HG02588 (cell line): ENCODE measurements at regions not wholly inside any gene's neighbourhood (a gene's known extent, or its start where the extent isn't known, plus 50 kb on each side); places are given as distances from the start of the nearest gene placed in this dataset.
"Not testable (repeated sequence)": the region's sequence is repeated elsewhere in the genome, so short reads cannot be mapped to it uniquely, and the experiment has no call there.

Experiments used
- ATAC-seq: cut with Tn5 transposase; IDR thresholded peaks from one replicate; pipeline ENCODE4 v1.9.1; 2021; ENCODE audit warnings: mild to moderate bottlenecking, moderate library complexity; ENCODE audit not compliant: unreplicated experiment

DNA sequence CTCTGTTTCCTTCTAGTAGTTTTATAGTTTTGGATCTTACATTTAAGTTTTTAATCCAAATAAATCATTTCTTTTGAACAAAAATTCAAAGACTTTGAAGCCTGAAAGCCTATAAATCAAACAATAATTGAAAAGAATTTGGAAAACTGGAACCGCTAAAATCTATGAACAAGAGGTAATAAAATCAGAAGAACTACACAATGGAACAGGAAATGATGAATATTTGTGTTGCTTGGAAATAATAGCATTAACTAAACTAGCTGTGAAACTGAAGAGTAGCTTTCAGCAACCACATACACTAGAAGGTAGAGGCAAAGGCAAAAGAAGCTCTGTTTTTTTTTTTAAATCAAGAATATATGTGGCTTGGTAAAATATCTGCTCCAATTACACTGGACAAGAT lies 147.9 kb upstream of the ABI3BP start:
- no peak for ATAC-seq

DNA sequence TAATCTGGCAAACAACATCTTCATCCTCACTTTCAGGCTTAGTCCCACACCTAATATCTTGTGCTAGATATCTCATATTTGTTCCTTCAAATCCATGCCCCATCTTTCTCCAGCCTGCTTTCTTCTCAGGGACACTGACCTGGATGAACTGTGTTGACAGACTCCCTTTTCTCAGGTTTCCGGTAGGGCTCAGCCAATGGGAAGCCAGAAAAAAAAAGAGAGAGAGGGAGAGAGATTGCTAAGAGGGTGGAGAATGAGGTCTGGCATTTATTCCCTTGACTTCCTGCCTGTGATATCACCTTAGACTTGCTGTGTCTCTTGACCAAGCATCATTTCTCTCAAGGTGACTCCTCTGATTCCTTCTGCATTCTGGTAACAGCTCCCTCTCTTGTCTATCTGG lies 145.6 kb upstream of the ABI3BP start:
- ATAC-seq = no peak

DNA sequence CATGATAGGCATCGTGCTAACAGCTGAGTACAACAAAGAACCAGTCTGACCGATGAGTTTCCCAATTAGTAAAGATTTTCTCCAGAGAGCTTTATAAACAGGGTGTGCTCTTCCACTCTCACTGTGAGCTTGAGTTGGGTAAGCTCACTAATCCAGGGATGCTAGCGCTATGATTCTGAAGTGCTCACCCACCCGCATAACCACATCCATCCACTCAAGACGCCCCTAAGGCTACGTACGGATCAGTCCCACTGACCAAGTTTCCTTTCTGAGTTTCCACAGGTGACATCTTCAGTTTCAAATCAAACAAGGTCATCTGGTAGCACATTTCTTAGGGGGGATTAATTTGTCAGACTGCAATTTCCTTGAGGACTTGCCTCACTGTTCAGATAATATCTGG lies 141.1 kb upstream of the ABI3BP start:
- no peak for ATAC-seq

DNA sequence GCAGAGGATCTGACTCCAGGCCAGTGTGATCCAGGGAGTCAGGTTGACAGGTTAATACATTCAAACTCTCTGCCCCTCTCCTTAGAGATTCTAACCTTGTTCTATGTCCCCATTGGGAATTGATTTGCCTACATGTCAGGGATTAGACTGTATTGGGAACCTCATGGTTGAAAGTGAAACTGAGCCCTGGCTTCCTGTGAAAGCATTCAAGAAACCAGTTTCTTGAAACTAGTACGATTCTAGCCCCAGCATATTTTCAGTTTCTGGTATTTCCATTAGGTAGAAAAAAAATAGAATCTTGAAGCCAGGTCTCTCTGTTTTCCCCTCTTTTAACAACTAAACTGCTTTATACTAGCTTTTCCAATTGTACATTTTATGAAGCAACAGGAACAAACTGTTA lies 140.4 kb upstream of the ABI3BP start:
- no peak for ATAC-seq

DNA sequence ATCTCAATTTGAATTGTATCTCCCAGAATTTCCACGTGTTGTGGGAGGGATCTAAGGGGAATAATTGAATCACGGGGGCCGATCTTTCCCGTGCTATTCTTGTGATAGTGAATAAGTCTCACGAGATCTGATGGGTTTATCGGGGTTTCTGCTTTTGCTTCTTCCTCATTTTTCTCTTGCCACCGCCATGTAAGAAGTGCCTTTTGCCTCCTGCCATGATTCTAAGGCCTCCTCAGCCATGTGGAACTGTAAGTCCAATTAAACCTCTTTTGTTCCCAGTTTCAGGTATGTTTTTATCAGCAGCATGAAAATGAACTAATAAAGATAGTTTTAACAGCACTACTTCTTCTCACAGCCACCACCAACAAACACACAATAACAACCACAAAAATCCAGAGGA lies 140.0 kb upstream of the ABI3BP start:
- ATAC-seq = not testable (repeated sequence)

DNA sequence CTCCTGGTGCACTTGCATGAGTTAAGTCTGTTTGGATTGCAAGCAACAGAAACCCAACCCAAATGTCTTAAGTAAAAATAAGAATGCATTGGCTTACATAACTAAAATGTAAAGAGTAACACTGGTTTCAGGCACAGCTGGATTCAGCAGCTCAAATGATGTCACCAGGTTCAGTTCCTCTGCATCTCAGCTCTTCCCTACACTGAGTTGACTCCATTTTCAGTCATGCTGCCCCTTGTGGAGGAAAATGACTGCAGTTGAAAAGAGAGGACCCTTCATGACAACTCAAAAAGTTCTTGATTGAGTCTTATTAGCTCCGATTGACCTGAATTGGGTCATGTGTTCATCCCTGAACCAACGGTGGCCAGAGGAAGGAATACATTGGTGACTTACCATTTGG lies 138.5 kb upstream of the ABI3BP start:
- ATAC-seq = no peak

DNA sequence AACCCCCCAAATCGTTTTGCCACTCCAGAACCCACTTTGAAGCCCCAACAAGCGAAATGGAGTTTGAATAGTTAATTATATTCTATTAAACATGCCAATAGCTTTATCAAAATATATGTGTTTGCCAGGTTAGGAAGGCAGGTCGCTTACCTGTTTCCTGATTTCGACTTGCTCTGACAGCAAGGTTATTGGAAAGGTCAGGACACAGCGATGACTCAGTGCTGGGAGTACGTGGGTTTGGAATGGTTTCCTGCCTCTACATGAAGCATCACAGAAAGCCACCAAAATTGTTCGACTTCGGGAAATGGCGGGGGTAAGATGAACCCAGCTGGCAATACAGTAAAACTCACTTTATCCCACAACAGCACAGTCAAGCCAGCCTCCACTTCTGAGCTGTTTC lies 135.6 kb upstream of the ABI3BP start:
- no peak for ATAC-seq

DNA sequence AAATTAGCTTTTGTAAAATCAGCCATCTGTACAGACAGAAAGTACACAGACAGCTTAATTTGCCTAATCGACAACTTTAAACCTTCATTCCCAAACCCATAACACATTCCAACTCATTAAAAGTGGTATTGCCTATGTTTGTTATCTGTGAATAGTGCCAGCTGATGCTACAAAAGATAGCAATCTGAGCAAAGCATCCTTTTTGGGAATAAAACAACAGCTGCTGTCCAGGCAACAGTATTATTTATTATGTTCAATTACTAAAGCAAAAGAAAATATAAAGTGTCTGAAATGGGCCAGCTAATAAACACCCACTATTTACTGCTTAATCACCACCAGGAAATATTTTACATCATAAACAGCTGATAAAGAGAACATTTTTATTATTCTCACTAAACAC lies 134.8 kb upstream of the ABI3BP start:
- ATAC-seq = no peak

DNA sequence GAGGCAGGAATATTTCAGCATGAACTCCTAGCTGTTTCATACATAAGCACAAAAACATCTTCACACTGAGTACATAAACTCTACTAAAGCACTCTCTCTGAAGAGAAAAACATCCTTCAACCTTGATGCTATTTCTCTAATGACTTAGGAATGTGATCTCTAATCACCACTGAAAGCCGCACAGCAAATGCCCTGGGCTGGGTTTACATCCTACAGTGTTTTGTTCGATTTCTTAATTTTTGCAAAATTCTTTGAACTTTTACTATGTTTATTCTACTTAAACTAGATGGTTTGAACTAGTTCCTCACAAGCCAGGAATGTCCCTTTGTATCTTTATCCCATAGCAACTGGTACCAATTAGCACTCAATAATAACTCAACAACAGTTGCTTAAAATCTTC lies 130.9 kb upstream of the ABI3BP start:
- no peak for ATAC-seq

DNA sequence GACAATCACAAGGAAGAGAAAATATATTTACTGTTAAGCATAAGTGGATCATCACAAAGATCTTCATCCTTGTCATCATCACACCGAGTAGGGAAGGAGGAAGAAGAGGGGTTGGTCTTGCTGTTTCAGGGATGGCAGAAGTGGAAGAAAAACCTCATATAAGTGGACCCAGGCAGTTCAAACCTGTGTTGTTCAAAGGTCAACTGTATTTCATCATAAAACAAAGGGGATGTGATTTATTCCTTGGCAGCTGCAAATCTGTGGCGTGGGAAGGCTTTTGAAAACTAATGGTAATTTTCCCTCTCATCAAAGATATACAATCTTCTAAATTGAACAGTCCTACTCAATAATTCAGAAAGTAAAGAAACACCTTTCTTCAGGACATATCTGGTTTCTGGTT lies 129.9 kb upstream of the ABI3BP start:
- no peak for ATAC-seq

DNA sequence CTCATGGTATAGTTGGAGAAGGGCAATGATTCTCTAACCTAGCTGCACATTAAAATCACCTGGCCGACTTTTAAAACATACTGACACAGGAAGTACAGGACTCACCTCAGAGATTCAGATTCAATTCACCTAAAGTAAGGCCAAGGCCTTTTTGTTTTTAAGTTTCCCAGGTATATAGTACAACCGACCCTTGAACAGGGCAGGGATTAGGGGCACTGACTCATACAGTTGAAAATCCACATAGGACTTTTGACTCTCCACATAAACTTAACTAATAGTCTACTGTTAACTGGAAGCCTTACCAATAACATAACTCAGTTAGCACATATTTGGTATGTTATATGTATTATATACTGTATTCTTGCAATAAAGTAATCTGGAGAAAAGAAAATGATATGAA lies 129.5 kb upstream of the ABI3BP start:
- no peak for ATAC-seq

DNA sequence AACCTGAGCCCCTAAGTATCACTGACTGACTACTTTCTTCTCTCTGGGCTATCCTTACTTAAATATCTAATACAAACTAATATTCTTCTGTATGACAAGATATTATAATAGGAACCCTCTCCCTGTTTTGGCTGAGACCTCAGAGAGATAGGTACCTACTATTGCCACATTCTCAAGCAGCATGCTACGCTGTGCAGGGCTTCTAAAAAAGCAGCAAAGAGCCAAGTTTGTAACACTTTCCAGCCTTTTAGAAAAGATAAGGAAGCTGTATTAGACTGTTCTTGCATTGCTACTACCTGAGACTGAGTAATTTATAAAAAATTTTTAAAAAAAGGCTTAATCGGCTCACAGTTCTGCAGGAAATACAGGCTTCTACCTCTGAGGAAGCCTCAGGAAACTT lies 126.8 kb upstream of the ABI3BP start:
- no peak for ATAC-seq

DNA sequence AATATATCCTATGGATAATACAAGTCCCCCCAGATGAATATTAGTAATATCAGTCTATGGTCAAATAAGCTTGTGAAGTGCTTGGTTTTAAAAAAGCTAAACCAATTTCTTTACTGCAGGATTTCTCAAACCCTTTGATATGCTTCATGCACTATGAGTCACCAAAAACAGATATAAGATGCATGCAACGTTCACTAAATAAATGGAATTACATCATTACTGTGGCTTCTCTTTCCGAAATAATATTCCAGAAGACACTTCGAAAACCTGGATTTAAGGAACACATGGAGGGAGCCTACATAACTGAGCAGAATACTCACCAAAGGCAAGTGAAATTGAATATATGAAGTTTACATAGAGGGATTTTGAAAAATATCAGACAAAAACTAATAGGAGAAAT lies 126.3 kb upstream of the ABI3BP start:
- no peak for ATAC-seq

DNA sequence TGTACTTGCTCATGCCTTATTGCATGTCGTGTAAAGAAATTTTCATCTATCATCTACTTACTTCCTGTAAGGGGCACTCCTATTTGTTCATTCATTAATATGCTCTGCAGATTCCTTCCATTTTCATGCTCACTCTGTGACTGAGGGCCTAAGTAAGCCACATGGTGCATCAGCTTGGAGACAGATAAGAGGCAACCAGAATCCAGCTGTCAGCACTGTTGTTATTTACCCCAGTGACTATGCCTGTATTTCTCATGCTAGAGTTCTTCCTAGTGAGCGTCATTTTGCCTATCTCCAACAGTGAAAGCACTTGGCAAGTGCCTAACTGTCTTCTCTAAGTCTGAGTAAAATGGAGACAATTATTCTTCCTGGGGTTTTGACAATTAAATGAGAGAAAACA lies 124.8 kb upstream of the ABI3BP start:
- no peak for ATAC-seq

DNA sequence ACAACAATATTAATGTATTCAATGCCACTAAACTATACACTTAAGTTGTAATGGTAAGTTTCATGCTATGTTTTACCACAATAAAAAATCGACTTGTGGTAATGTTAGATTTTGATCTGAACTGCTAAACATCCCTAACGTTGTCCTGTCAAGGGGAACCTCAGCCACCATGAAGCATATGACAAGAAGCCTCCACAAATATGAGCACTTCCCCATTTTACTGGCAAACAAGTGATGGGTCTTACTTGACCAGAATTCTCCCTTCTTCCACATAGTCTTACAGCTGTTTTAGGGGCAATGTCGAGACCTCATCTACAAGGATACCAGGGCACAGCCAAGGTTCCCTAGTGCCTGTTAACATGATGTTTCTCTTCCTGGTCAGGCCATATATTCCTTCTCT lies 124.2 kb upstream of the ABI3BP start:
- ATAC-seq = no peak

DNA sequence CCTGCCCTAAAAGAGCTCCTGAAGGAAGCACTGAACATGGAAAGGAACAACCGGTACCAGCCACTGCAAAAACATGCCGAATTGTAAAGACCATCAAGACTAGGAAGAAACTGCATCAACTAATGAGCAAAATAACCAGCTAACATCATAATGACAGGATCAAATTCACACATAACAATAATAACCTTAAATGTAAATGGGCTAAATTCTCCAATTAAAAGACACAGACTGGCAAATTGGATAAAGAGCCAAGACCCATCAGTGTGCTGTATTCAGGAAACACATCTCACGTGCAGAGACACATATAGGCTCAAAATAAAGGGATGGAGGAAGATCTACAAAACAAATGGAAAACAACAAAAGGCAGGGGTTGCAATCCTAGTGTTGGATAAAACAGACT lies 117.1 kb upstream of the ABI3BP start:
- ATAC-seq = not testable (repeated sequence)

DNA sequence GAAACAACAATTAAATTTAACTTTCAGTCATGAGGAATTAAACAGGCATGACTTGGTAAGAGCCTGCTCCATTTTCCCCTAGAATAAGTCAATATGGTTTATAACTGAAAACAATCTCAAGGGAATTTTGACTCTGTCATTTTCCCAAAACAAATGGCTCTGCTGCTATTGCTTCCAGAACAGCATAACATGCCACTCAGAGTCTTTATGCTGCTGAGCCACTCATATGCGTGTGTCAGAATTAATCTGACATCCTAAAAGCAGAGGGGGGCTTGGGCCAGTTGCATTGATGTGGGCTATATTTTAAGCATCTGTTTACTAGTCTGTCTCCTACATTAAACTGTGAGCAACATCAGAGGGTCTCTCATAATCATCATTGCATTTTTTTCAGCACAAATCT lies 111.1 kb upstream of the ABI3BP start:
- ATAC-seq = no peak

DNA sequence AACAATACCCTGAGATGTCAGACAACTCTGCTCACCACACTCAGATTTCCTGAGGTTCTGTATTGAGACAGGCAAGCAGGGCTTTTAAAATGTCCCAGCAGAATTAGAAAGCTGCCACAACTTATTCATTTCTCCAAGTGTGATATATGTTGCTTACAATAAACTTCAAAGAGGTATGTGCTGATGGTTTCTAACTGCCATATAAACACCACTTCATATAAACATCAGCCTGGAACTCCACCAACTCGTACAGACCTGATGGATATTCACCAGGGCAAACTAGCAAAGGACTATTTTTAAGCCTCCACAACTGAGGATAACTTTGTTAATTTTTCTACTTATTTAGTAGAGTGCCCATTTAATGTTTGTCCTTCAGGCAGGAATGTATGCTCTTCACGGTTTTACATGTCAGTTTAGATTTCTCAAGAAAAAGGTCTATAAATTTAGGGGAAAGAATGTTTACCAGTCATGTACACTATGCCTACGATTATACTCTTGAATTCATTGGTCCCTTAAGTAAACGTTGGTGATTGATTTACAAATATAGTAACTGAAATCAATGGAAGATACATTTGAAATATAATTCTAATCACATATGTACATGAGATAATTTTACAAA lies 109.6 kb upstream of the ABI3BP start:
- no peak for ATAC-seq

DNA sequence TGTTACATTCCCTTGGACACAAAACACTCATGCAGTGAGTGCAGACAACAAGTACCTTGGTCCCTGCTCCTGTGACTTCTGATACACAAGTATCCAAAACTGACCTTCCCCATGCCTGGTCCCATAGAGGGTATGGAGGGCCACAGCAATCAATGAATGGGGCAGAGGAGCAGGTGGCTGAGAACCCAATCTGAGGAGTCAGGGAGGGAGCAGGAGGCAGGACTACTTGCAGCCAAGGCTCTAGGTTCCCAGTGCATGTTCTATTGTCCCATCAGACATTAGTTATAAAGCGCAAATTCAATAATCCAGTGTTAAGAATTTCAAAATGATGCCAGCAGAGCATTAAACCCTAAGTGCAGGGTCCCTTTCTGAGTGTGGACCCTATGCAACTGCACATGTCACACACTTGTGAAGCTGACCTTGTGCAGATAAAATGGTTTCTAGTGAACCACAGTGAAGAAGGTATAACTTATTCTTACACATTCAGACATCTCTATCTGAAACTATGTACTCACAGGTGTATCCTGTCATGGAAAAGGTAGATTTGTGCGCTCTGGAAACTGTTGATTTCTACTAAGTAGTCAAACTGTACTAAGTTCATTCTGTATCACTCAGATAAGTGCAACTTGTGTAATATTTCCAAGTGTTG lies 107.3 kb upstream of the ABI3BP start:
- ATAC-seq = no peak

DNA sequence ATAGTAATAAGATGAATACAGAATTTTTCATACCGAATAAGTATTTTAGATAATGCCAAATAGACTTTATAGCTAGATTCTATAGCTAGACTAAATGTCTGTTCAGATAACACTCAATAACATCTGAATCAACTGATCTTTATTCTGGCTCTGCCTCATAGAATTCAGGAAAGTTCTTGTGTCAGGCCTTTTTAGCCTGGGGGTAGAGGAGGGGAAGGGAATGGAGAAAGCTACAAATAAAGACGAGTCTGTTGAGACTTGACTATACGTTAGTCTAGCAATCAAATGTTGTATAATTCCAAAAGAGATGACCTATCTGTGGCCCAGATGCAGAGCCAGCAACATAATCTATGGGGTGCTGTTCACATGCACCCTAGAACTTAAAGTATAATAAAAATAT lies 106.6 kb upstream of the ABI3BP start:
- no peak for ATAC-seq

DNA sequence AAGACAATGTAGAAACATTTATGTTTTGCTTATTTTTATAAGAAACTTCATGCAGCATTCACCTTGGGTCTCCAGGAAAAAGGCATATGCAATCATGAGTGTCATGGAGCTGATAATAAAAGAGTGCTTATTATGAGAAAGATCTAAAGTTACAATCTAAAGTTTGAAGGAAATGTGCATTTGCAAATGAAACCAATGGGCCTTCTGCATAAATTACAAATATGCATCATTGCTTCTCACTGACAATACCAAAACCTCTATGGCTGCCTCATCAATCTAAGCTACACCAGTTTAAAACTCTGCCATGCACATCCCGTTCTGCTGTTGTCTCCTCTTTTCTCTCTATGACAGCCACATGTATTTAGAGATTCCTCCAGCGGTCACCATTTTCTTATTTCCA lies 103.2 kb upstream of the ABI3BP start:
- no peak for ATAC-seq

DNA sequence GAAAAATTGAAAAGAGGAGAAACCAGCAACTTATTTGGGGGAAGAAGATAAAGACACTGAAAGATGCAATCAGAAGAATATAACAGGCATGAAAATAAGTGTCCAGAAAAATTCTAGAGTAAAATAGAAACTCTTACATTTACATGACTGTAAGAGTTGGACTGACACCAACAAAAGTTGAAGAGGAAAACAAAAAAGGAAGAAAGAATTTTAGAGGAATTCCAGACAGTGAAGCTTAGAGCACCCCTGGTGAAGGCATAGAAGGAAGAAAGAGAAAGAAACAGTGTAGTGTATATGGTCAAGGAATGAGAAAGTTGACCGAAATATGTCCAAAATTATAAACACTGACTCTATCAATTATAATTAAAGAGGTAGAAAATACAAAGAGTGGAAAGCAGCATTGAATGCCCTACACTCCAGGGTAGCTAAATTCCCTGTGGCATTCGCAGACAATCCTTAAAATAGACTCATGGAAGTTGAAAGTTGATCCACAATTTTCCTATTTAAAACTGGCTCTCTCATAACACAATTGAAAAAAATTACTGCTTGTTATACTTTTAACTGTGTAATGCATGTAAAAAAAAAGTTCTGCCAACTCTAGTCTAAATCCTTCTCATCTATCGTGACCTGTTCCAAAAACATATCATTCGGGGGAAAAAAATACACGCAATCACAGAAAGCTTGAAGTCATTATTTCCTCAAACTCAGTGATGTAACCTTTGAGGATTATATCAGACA lies 102.6 kb upstream of the ABI3BP start:
- ATAC-seq = no peak

DNA sequence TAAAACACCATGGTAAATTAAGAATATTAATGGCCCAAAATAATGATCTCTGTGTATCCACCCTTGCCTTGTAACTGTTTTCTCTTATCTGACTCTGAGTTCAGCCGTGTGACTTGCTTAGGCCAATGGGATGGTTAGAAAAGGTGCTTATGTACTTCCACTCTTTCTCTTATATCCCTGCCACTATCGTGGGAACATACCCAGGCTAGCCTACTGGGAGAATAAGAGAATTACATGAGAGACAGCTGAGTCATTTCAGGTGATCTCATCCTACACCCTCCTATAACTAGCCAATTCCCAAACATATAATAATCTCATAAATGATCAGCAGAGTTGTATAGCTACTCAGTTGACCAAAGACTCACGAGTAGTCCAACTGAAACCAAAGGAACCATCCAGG lies 98.3 kb upstream of the ABI3BP start:
- no peak for ATAC-seq
